Prostate gland (tissue), 2 donors: ENCODE measurements at regions not wholly inside any gene's neighbourhood (a gene's known extent, or its start where the extent isn't known, plus 50 kb on each side); places are given as distances from the start of the nearest gene placed in this dataset.

Experiments
- DNase-seq: peaks from one replicate; pipeline ENCODE4 v3.0.0-alpha.2; 2019; ENCODE audit warnings: low spot score
- H3K27ac ChIP-seq, 2 donors: fragments of 200-600 bp; sonication (generic); 2 replicates each; pipeline ENCODE4 v1.5.1; 2017 to 2019
- H3K27me3 ChIP-seq: fragments of 200-600 bp; sonication (generic); replicated peaks from 2 replicates; pipeline ENCODE4 v1.5.1; 2019; ENCODE audit not compliant: insufficient read depth
- H3K36me3 ChIP-seq, 2 donors: fragments of 200-600 bp; sonication (generic); 1 replicate in 1 of 2; 2 replicates in 1 of 2; pipeline versions ENCODE4 v1.5.1 to v1.8.1; 2017 to 2019
- H3K4me1 ChIP-seq: fragments of 200-600 bp; sonication (generic); replicated peaks from 2 replicates; pipeline ENCODE4 v1.5.1; 2019
- H3K4me3 ChIP-seq, 2 donors: fragments of 200-600 bp; sonication (generic); 2 replicates each; pipeline ENCODE4 v1.5.1; 2017 to 2019
- H3K9me3 ChIP-seq: fragments of 200-600 bp; sonication (generic); 2 replicates; pipeline ENCODE4 v1.5.1; 2017
- CTCF ChIP-seq, 4 experiments: fragments of 200-600 bp in 2 of 4; fragments of 450-650 bp in 2 of 4; sonication (generic) in 2 of 4; IDR thresholded peaks; 1 replicate in 3 of 4; 2 replicates in 1 of 4; pipeline ENCODE4 v1.5.1; 2016 to 2019; ENCODE audit warnings: antibody characterized with exemption in 4 of 4, mild to moderate bottlenecking in 2 of 4, moderate library complexity in 2 of 4
- POLR2A ChIP-seq: fragments of 450-650 bp; IDR thresholded peaks from one replicate; pipeline ENCODE4 v1.6.1; 2016; ENCODE audit warnings: antibody characterized with exemption, mild to moderate bottlenecking
- POLR2AphosphoS5 ChIP-seq: sonication (generic); formaldehyde crosslinking; IDR thresholded peaks from one replicate; pipeline ENCODE4 v1.6.1; 2017; ENCODE audit warnings: antibody characterized with exemption
- WGBS: methylation state at CpG from one replicate; pipeline ENCODE4 v1.1.5; 2018; 5-methylcytosine and 5-hydroxymethylcytosine counted together
- intact Hi-C: fragments of 100-400 bp; cut with DNase I; formaldehyde crosslinking; loops from one replicate; pipeline ENCODE4 v1.14.2; 2022

- Histone ChIP-seq H3K4me3 (no peak overlapping the region), H3K27me3 (no peaks in the 10 kb centered on the region), H3K4me1 (no peaks in the 10 kb centered on the region), H3K27ac (no peak overlapping the region), H3K9me3 (no peaks in the 10 kb centered on the region), H3K36me3 (no peaks in the 10 kb centered on the region)
- intact Hi-C loops: no loop called here
- WGBS: 66% methylated on average over 15 of the region's 15 CpGs
- no peak for DNase-seq
- TF ChIP-seq CTCF (IDR thresholded peaks at IDR 0.05): no peak
- TF ChIP-seq POLR2AphosphoS5: no peak
- TF ChIP-seq POLR2A: no peak
These were observed 99.6 kb upstream of the RTL6 start for GRCh38 chr22:44597616-44598015.

- H3K9me3 ChIP-seq: no peaks in the 10 kb centered on the region
- TF ChIP-seq POLR2A (no peak), POLR2AphosphoS5 (no peak), CTCF (IDR thresholded peaks at IDR 0.05) (no peak)
- WGBS: 81% methylated on average over 16 of the region's 17 CpGs
- no peaks in the 10 kb centered on the region for H3K4me1 ChIP-seq
- no peaks in the 10 kb centered on the region for H3K27me3 ChIP-seq
- no peak overlapping the region for H3K27ac ChIP-seq
- no peak for DNase-seq
- no peak overlapping the region for H3K4me3 ChIP-seq
- H3K36me3 ChIP-seq: no peaks in the 10 kb centered on the region
- intact Hi-C loops: no loop called here
These were observed 98.5 kb upstream of the RTL6 start for GRCh38 chr22:44596396-44597125.

- WGBS: 19% methylated on average over 21 of the region's 21 CpGs
These were observed 97.9 kb upstream of the RTL6 start for GRCh38 chr22:44595841-44596341.

GRCh38 chr22:44594951-44595350 is 96.9 kb upstream of the RTL6 start:
- Histone ChIP-seq H3K36me3 (no peaks in the 10 kb centered on the region), H3K27ac (no peak overlapping the region), H3K4me3 (no peak overlapping the region), H3K4me1 (no peaks in the 10 kb centered on the region), H3K9me3 (no peaks in the 10 kb centered on the region), H3K27me3 (no peaks in the 10 kb centered on the region)
- whole genome bisulfite sequencing: 69% methylated on average over 11 of the region's 11 CpGs
- TF ChIP-seq POLR2A (no peak), CTCF (IDR thresholded peaks at IDR 0.05) (no peak), POLR2AphosphoS5 (no peak)
- no peak for DNase-seq
- intact Hi-C loops: no loop called here

More at GRCh38 chr22:44595841-44596341, 97.9 kb upstream of the RTL6 start:
- Histone ChIP-seq H3K27me3 (no peaks in the 10 kb centered on the region), H3K36me3 (no peaks in the 10 kb centered on the region), H3K27ac (no peak overlapping the region), H3K9me3 (no peaks in the 10 kb centered on the region), H3K4me3 (no peak overlapping the region), H3K4me1 (no peaks in the 10 kb centered on the region)
- DNase-seq: no peak
- intact Hi-C loops: no loop called here
- no peak for TF ChIP-seq POLR2AphosphoS5
- no peak for TF ChIP-seq CTCF (IDR thresholded peaks at IDR 0.05)
- no peak for TF ChIP-seq POLR2A

- Histone ChIP-seq H3K27me3 (no peaks in the 10 kb centered on the region), H3K36me3 (no peaks in the 10 kb centered on the region), H3K9me3 (no peaks in the 10 kb centered on the region), H3K27ac (no peak overlapping the region), H3K4me3 (no peak overlapping the region), H3K4me1 (no peaks in the 10 kb centered on the region)
- intact Hi-C loops: no loop called here
- 63% methylated on average over 5 of the region's 5 CpGs for WGBS
- DNase-seq: no peak
- TF ChIP-seq POLR2A (no peak), CTCF (IDR thresholded peaks at IDR 0.05) (no peak), POLR2AphosphoS5 (no peak)
These were observed 94.8 kb upstream of the RTL6 start for GRCh38 chr22:44592824-44593148.
